Fibroblast of skin of right quadriceps (primary cell): ENCODE measurements at regions not wholly inside any gene's neighbourhood (a gene's known extent, or its start where the extent isn't known, plus 50 kb on each side); places are given as distances from the start of the nearest gene placed in this dataset.

Experiments used
- DNase-seq: peaks from one replicate; pipeline ENCODE4 v3.0.0-alpha.2; 2013

DNA sequence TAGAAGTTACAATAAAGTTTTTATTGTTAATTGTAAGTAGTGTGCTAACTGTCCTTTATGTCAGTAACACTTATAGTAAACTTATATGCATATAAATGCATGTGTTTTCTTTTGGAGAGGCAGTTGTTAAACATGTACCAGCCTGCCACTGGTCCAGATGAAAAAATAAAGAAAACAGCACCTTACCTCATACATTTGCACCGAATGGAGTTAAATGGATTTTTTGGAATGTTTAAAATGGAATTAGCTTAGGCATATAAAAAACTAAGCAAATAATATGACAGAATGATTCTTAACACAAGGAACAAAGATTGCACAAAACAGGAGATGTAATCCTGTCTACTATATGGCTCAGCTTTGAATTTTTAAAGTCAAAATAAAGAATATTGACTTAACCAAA is 50.2 kb upstream of the ALDH1A3 start:
- DNase-seq = no peak
